Liver (tissue), 7 donors: ENCODE measurements at regions not wholly inside any gene's neighbourhood (a gene's known extent, or its start where the extent isn't known, plus 50 kb on each side); places are given as distances from the start of the nearest gene placed in this dataset.
"Not testable (repeated sequence)": the region's sequence is repeated elsewhere in the genome, so short reads cannot be mapped to it uniquely, and the experiment has no call there.

Source experiments
- DNase-seq: peaks from one replicate; pipeline ENCODE4 v3.0.0-alpha.2; 2017; ENCODE audit warnings: low spot score
- H3K27ac ChIP-seq, 2 donors: one replicate each; pipeline ENCODE4 v1.7.0; 2013; ENCODE audit warnings: inconsistent platforms in 2 of 2, low read length in 2 of 2, control low read depth in 1 of 2, low read depth in 1 of 2, mild to moderate bottlenecking in 1 of 2
- H3K27me3 ChIP-seq, 4 donors: one replicate each; pipeline versions ENCODE4 v1.6.1 to v1.7.0; 2013; ENCODE audit warnings: low read length in 3 of 4, inconsistent platforms in 1 of 4, mild to moderate bottlenecking in 1 of 4, moderate library complexity in 1 of 4; ENCODE audit not compliant: control insufficient read depth in 4 of 4, insufficient read depth in 4 of 4
- H3K36me3 ChIP-seq, 4 donors: one replicate each; pipeline versions ENCODE4 v1.6.1 to v1.7.0; 2013; ENCODE audit warnings: low read length in 3 of 4, mild to moderate bottlenecking in 3 of 4, low read depth in 1 of 4, moderate library complexity in 1 of 4; ENCODE audit not compliant: control insufficient read depth in 4 of 4, insufficient read depth in 3 of 4
- H3K4me1 ChIP-seq, 4 donors: one replicate each; pipeline versions ENCODE4 v1.6.1 to v1.7.0; 2013; ENCODE audit warnings: low read length in 3 of 4, mild to moderate bottlenecking in 3 of 4, moderate library complexity in 1 of 4; ENCODE audit not compliant: control insufficient read depth in 4 of 4, insufficient read depth in 4 of 4
- H3K4me3 ChIP-seq, 3 donors: one replicate each; pipeline versions ENCODE4 v1.6.1 to v1.7.0; 2013; ENCODE audit warnings: low read length in 3 of 3, control low read depth in 1 of 3, low read depth in 1 of 3, mild to moderate bottlenecking in 1 of 3
- H3K9ac ChIP-seq, 2 donors: one replicate each; pipeline ENCODE4 v1.7.0; 2013; ENCODE audit warnings: low read length in 2 of 2, mild to moderate bottlenecking in 2 of 2, moderate library complexity in 2 of 2, control low read depth in 1 of 2, low read depth in 1 of 2
- H3K9me3 ChIP-seq, 4 donors: one replicate each; pipeline versions ENCODE4 v1.6.1 to v1.7.0; 2013; ENCODE audit warnings: low read length in 3 of 4; ENCODE audit not compliant: control insufficient read depth in 4 of 4
- FOXA2 ChIP-seq: IDR thresholded peaks from 2 replicates; pipeline ENCODE4 v1.6.1; 2016; ENCODE audit warnings: antibody characterized with exemption
- HNF4A ChIP-seq, 2 donors: conservative IDR thresholded peaks; 2 replicates each; pipeline ENCODE4 v1.6.1; 2016; ENCODE audit warnings: antibody characterized with exemption in 2 of 2, mild to moderate bottlenecking in 2 of 2
- HNF4G ChIP-seq: IDR thresholded peaks from 2 replicates; pipeline ENCODE4 v1.6.1; 2016; ENCODE audit warnings: antibody characterized with exemption
- JUND ChIP-seq, 2 donors: IDR thresholded peaks; 2 replicates each; pipeline ENCODE4 v1.6.1; 2016; ENCODE audit warnings: antibody characterized with exemption in 2 of 2
- MAX ChIP-seq: IDR thresholded peaks from 2 replicates; pipeline ENCODE4 v1.6.1; 2016; ENCODE audit warnings: antibody characterized with exemption
- RAD21 ChIP-seq, 2 donors: IDR thresholded peaks; 2 replicates each; pipeline ENCODE4 v1.6.1; 2016; ENCODE audit warnings: antibody characterized with exemption in 2 of 2, mild to moderate bottlenecking in 2 of 2
- REST ChIP-seq: IDR thresholded peaks from 2 replicates; pipeline ENCODE4 v1.6.1; 2016; ENCODE audit warnings: antibody characterized with exemption, mild to moderate bottlenecking
- RXRA ChIP-seq, 2 donors: IDR thresholded peaks; 2 replicates each; pipeline ENCODE4 v1.6.1; 2017 to 2018; ENCODE audit warnings: antibody characterized with exemption in 2 of 2, mild to moderate bottlenecking in 1 of 2
- SP1 ChIP-seq: IDR thresholded peaks from 2 replicates; pipeline ENCODE4 v1.6.1; 2018; ENCODE audit warnings: antibody characterized with exemption, mild to moderate bottlenecking
- TAF1 ChIP-seq: conservative IDR thresholded peaks from 2 replicates; pipeline ENCODE4 v1.6.1; 2016; ENCODE audit warnings: antibody characterized with exemption, mild to moderate bottlenecking
- WGBS: extraction: QIAGEN DNeasy Blood & Tissue Kit; methylation state at CpG from one replicate; pipeline ENCODE4 v1.1.7; 2013; 5-methylcytosine and 5-hydroxymethylcytosine counted together
- TF ChIP-seq, protein P1 (sequence below): IDR thresholded peaks from 2 replicates; pipeline ENCODE4 v1.6.1; 2016; ENCODE audit warnings: antibody characterized with exemption
- TF ChIP-seq, protein P2 (sequence below): IDR thresholded peaks from 2 replicates; pipeline ENCODE4 v1.6.1; 2016; ENCODE audit warnings: antibody characterized with exemption
- donor health status: healthy.
- donor health status: healthy.
- donor health status: healthy.
- donor health status: healthy.

DNA sequence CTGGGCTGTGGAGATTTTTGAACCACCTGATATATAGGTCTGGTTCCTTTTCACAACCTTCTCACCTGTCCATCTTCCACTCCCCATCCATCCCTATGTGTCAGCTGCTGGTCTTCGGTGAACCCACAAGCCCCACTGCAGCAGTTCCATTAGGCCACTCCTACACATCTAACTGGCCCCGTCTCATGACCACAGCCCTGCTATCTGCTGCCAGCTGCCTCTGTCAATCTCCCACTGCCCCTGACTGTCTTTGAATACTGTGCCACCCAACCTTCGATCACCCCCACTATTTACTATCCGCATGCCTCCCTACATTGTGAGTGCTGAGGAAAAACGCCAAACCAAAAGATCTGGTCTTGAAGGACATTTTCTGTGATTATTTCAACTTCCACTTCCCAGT is 795.4 kb downstream of the IGSF11 start:
- H3K4me3 ChIP-seq: no peak overlapping the region
- H3K27me3 ChIP-seq: no peaks in the 10 kb centered on the region
- H3K4me1 ChIP-seq: no peaks in the 10 kb centered on the region
- no peak overlapping the region for H3K9ac ChIP-seq
- 76% methylated on average over 5 of the region's 5 CpGs for WGBS
- no peaks in the 10 kb centered on the region for H3K36me3 ChIP-seq
- no peak overlapping the region for H3K27ac ChIP-seq
- TF ChIP-seq RXRA (IDR thresholded peaks at IDR 0.05) (no peak), FOXA2 (no peak), SP1 (no peak), RAD21 (IDR thresholded peaks at IDR 0.05) (no peak)
- no peaks in the 10 kb centered on the region for H3K9me3 ChIP-seq
- DNase-seq: no peak

- TF ChIP-seq, protein P1, sequence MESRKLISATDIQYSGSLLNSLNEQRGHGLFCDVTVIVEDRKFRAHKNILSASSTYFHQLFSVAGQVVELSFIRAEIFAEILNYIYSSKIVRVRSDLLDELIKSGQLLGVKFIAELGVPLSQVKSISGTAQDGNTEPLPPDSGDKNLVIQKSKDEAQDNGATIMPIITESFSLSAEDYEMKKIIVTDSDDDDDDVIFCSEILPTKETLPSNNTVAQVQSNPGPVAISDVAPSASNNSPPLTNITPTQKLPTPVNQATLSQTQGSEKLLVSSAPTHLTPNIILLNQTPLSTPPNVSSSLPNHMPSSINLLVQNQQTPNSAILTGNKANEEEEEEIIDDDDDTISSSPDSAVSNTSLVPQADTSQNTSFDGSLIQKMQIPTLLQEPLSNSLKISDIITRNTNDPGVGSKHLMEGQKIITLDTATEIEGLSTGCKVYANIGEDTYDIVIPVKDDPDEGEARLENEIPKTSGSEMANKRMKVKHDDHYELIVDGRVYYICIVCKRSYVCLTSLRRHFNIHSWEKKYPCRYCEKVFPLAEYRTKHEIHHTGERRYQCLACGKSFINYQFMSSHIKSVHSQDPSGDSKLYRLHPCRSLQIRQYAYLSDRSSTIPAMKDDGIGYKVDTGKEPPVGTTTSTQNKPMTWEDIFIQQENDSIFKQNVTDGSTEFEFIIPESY: no peak
- no peak for TF ChIP-seq REST
- no peak for TF ChIP-seq RAD21 (IDR thresholded peaks at IDR 0.05)
- TF ChIP-seq HNF4G: no peak
- no peak for TF ChIP-seq RXRA (IDR thresholded peaks at IDR 0.05)
- TF ChIP-seq MAX: no peak
- no peak for TF ChIP-seq HNF4A (conservative IDR thresholded peaks at IDR 0.05)
Measured at GRCh38 chr3:118244761-118245160, 789.9 kb downstream of the IGSF11 start.

DNA sequence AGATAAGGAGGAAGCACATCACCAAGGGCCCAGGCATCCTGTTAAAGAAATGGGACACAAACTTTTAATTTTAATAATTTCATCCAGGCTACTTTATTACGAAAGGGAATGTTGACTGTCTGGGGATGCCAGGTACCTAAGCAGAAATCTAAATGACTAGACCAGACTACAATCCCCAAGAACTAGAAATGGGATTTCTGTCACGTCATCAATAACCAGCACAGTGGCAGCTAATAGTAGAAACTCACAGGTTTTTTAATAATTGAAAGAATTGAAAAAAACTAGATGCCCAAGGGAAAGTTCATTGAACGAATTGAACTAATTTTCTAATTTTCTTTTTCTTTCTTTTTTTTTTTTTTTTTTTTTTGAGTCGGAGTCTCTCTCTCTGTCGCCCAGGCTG is 789.3 kb downstream of the IGSF11 start:
- Histone ChIP-seq H3K27ac (no peak overlapping the region), H3K27me3 (no peaks in the 10 kb centered on the region), H3K9me3 (no peaks in the 10 kb centered on the region), H3K9ac (no peak overlapping the region), H3K4me1 (no peaks in the 10 kb centered on the region), H3K36me3 (no peaks in the 10 kb centered on the region), H3K4me3 (no peak overlapping the region)
- no peak for DNase-seq
- WGBS: 82% methylated on average over 5 of the region's 5 CpGs
- TF ChIP-seq, protein P1: no peak
- TF ChIP-seq JUND (IDR thresholded peaks at IDR 0.05): no peak
- TF ChIP-seq SP1: no peak
- TF ChIP-seq, protein P2, sequence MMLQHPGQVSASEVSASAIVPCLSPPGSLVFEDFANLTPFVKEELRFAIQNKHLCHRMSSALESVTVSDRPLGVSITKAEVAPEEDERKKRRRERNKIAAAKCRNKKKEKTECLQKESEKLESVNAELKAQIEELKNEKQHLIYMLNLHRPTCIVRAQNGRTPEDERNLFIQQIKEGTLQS: no peak
- no peak for TF ChIP-seq RXRA (IDR thresholded peaks at IDR 0.05)
- TF ChIP-seq RAD21 (IDR thresholded peaks at IDR 0.05): no peak
- no peak for TF ChIP-seq TAF1

More at GRCh38 chr3:118244761-118245160, 789.9 kb downstream of the IGSF11 start:
- Histone ChIP-seq H3K27me3 (no peaks in the 10 kb centered on the region), H3K4me1 (no peaks in the 10 kb centered on the region), H3K9me3 (no peaks in the 10 kb centered on the region), H3K36me3 (no peaks in the 10 kb centered on the region), H3K9ac (no peak overlapping the region), H3K27ac (no peak overlapping the region), H3K4me3 (no peak overlapping the region)
- no peak for DNase-seq
- WGBS: 70% methylated on average over 3 of the region's 3 CpGs

- not testable (repeated sequence) for H3K4me3 ChIP-seq, H3K4me1 ChIP-seq, DNase-seq, H3K27ac ChIP-seq, H3K36me3 ChIP-seq, H3K9ac ChIP-seq, H3K9me3 ChIP-seq, H3K27me3 ChIP-seq
- WGBS: 91% methylated on average over 1 of the region's 1 CpG
Measured at GRCh38 chr3:118258850-118259249, 775.8 kb downstream of the IGSF11 start.
